ENCODE measurements at regions not wholly inside any gene's neighbourhood (a gene's known extent, or its start where the extent isn't known, plus 50 kb on each side); places are given as distances from the start of the nearest gene placed in this dataset.

DNA sequence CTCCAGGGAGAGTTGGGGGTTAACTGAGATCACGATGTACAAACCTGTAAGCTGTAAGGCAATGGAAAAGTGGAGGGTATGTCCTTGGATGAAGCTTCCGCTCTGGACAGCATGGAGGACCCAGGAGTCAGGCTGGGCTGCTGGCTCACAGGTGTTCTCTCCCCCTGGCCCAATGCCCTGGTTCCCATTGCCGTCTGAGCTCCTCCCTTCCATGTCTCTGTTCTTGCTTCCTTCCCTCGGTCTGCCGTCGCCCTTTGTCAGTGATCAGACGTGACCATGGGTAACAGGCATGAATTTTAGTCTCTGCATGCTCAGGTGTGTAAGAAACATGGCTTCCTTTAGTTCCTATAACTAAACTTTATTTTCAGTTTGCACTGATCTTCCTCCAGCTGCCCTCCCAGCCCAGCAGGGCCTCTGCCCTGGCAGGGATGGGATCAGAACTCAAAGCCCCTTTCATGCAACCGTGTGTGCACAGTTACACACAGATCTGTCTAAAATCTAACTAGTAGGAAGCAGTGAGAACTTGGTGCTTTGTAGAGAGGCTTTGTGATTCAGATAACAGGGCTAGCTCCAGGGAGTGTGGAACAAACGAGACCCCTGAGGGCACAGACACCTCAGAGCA is 51.7 kb upstream of the KCNMB1 start (continued):
- TF ChIP-seq KDM2B (CRISPR knock-in tag; IDR thresholded peaks at IDR 0.05), result no peak
- TF ChIP-seq FOXK1 (CRISPR knock-in tag; IDR thresholded peaks at IDR 0.05; ENCODE audit: borderline replicate concordance), result no peak

- CTCF ChIA-PET (ENCODE audit: low intra/inter-chr PET ratio), result no interaction called here
- no peak overlapping the region for H2AFZ ChIP-seq (ENCODE audit: low read depth, low read length)
- H3K9me3 ChIP-seq (replicated peaks; ENCODE audit: control insufficient read depth, insufficient read depth, low read depth, low read length), result no peaks in the 10 kb centered on the region
- H3K9ac ChIP-seq (ENCODE audit: insufficient read depth in 1 of 2, low read depth in 2 of 2, low read length in 2 of 2), result no peak overlapping the region
- FAIRE-seq (no peak), DNase-seq (ENCODE audit: extremely low read depth in 1 of 4, low spot score in 3 of 4) (no peak), ATAC-seq (no peak)
- BruUV-seq (replicated peaks), result no TSS peak
- no peaks in the 10 kb centered on the region for H3K79me2 ChIP-seq (ENCODE audit: control insufficient read depth, insufficient read depth, low read length)
- intact Hi-C loops (cut with micrococcal nuclease) (no loop called here), in situ Hi-C loops (cut with MboI) (no loop called here)
- H3K27me3 ChIP-seq (ENCODE audit: control insufficient read depth in 2 of 2, insufficient read depth in 2 of 2, low read length in 2 of 2), result peaks cover 0 to 24% of the 10 kb centered on the region in 2 experiments; a peak in 2 of 5 replicates
- H4K20me1 ChIP-seq (replicated peaks; ENCODE audit: control insufficient read depth, insufficient read depth, low read length), result no peaks in the 10 kb centered on the region
- H3K36me3 ChIP-seq (ENCODE audit: control insufficient read depth, insufficient read depth, low read length), result no peaks in the 10 kb centered on the region
- no peaks in the 10 kb centered on the region for H3K9me1 ChIP-seq (ENCODE audit: control insufficient read depth, insufficient read depth, low read length)
- H3K4me1 ChIP-seq (replicated peaks in 1 of 2; ENCODE audit: control insufficient read depth in 2 of 2, insufficient read depth in 2 of 2, low read length in 2 of 2), result peaks cover 0 to 3% of the 10 kb centered on the region in 2 experiments; a peak in 1 of 5 replicates
- no peak overlapping the region for H3K4me2 ChIP-seq (ENCODE audit: insufficient read depth, low read length)
- WGBS (ENCODE audit: insufficient coverage, low coverage, missing lambda C conversion rate), result 3% methylated on average over 8 of the region's 8 CpGs
- POLR2A ChIA-PET, result no interaction called here
- H3K27ac ChIP-seq (ENCODE audit: extremely low read depth, low read depth, low read length), result no peak overlapping the region
- H3K4me3 ChIP-seq, result no peak overlapping the region
- TF ChIP-seq RBM15 (IDR thresholded peaks at IDR 0.05; ENCODE audit: insufficient read depth, low read length) (no peak), PHB (CRISPR knock-in tag; IDR thresholded peaks at IDR 0.05) (no peak), USF1 (CRISPR knock-in tag; IDR thresholded peaks at IDR 0.05) (no peak), ARID2 (IDR thresholded peaks at IDR 0.05) (no peak), ZNF24 (IDR thresholded peaks at IDR 0.05) (no peak), ZBTB26 (CRISPR knock-in tag; IDR thresholded peaks at IDR 0.05) (no peak), SREBF1 (IDR thresholded peaks at IDR 0.05; ENCODE audit: borderline replicate concordance, low read depth, low read length) (no peak), ZNF668 (CRISPR knock-in tag; IDR thresholded peaks at IDR 0.05) (no peak)
- TF ChIP-seq, protein P1, sequence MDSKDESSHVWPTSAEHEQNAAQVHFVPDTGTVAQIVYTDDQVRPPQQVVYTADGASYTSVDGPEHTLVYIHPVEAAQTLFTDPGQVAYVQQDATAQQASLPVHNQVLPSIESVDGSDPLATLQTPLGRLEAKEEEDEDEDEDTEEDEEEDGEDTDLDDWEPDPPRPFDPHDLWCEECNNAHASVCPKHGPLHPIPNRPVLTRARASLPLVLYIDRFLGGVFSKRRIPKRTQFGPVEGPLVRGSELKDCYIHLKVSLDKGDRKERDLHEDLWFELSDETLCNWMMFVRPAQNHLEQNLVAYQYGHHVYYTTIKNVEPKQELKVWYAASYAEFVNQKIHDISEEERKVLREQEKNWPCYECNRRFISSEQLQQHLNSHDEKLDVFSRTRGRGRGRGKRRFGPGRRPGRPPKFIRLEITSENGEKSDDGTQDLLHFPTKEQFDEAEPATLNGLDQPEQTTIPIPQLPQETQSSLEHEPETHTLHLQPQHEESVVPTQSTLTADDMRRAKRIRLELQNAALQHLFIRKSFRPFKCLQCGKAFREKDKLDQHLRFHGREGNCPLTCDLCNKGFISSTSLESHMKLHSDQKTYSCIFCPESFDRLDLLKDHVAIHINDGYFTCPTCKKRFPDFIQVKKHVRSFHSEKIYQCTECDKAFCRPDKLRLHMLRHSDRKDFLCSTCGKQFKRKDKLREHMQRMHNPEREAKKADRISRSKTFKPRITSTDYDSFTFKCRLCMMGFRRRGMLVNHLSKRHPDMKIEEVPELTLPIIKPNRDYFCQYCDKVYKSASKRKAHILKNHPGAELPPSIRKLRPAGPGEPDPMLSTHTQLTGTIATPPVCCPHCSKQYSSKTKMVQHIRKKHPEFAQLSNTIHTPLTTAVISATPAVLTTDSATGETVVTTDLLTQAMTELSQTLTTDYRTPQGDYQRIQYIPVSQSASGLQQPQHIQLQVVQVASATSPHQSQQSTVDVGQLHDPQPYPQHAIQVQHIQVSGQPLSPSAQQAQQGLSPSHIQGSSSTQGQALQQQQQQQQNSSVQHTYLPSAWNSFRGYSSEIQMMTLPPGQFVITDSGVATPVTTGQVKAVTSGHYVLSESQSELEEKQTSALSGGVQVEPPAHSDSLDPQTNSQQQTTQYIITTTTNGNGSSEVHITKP (IDR thresholded peaks at IDR 0.05; ENCODE audit: partially characterized antibody), result no peak
Measured at GRCh38 chr5:170439944-170440269, 50.7 kb upstream of the KCNMB1 start.

Measured in K562 (cell line).